Tibial nerve (tissue), 4 donors: ENCODE measurements at regions not wholly inside any gene's neighbourhood (a gene's known extent, or its start where the extent isn't known, plus 50 kb on each side); places are given as distances from the start of the nearest gene placed in this dataset.

ENCODE experiments used
- DNase-seq, 2 donors: peaks; one replicate each; pipeline ENCODE4 v3.0.0-alpha.2; 2019; ENCODE audit warnings: low spot score in 2 of 2
- H3K27ac ChIP-seq, 4 donors: fragments of 200-600 bp; sonication (generic) in 3 of 4; one replicate each; pipeline ENCODE4 v1.5.1; 2017 to 2019; ENCODE audit warnings: mild to moderate bottlenecking in 1 of 4
- H3K27me3 ChIP-seq, 2 donors: fragments of 200-600 bp; sonication (generic) in 1 of 2; one replicate each; pipeline versions ENCODE4 v1.5.1 to v1.6.0; 2017 to 2019
- H3K36me3 ChIP-seq, 3 donors: fragments of 200-600 bp; sonication (generic); one replicate each; pipeline ENCODE4 v1.5.1; 2018 to 2019
- H3K4me1 ChIP-seq, 4 donors: fragments of 200-600 bp; sonication (generic) in 3 of 4; one replicate each; pipeline ENCODE4 v1.5.1; 2017 to 2019
- H3K4me3 ChIP-seq, 4 donors: fragments of 200-600 bp; sonication (generic) in 3 of 4; one replicate each; pipeline ENCODE4 v1.5.1; 2017 to 2019; ENCODE audit warnings: mild to moderate bottlenecking in 1 of 4, moderate library complexity in 1 of 4
- H3K9me3 ChIP-seq, 4 donors: fragments of 200-600 bp; sonication (generic) in 3 of 4; one replicate each; pipeline ENCODE4 v1.5.1; 2017 to 2019
- EP300 ChIP-seq, 2 donors: sonication (generic); formaldehyde crosslinking; IDR thresholded peaks; one replicate each; pipeline ENCODE4 v1.6.1; 2017; ENCODE audit warnings: antibody characterized with exemption in 2 of 2, mild to moderate bottlenecking in 1 of 2
- POLR2A ChIP-seq, 2 donors: fragments of 450-650 bp; IDR thresholded peaks; one replicate each; pipeline ENCODE4 v1.6.1; 2017; ENCODE audit warnings: antibody characterized with exemption in 2 of 2, mild to moderate bottlenecking in 2 of 2, moderate library complexity in 2 of 2
- WGBS, 2 donors: methylation state at CpG; one replicate each; pipeline ENCODE4 v1.1.5; 2018; 5-methylcytosine and 5-hydroxymethylcytosine counted together
- TF ChIP-seq, protein P1 (sequence below), 5 experiments: fragments of 200-600 bp in 3 of 5; fragments of 450-650 bp in 2 of 5; sonication (generic) in 3 of 5; IDR thresholded peaks; one replicate each; pipeline ENCODE4 v1.5.1; 2016 to 2019; ENCODE audit warnings: antibody characterized with exemption in 5 of 5, mild to moderate bottlenecking in 3 of 5, moderate library complexity in 2 of 5

DNA sequence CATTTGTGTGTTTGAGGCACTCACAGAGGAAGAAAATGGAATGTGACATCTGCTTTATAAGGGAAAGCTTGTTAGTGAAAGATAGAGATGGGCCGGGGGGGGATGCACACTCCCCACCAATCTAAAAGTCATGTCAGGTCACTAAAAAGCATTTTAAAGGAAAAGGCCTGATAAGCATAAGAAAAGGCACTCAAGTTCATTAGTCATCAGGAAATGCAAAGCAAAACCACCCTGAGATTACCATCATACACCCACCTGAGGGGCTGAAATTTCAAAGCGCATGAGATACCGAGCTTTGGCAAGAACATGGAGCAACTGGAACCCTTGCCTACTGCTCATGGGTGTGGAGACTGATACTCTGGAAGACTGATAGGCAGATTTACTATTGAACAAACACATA lies 77.9 kb upstream of the ANO1 start:
- Histone ChIP-seq H3K27me3 (no peaks in the 10 kb centered on the region), H3K27ac (no peak overlapping the region), H3K9me3 (no peaks in the 10 kb centered on the region), H3K4me1 (no peaks in the 10 kb centered on the region), H3K4me3 (no peak overlapping the region), H3K36me3 (no peaks in the 10 kb centered on the region)
- 66 to 72% methylated on average over 3 of the region's 3 CpGs for WGBS, 2 donors
- TF ChIP-seq, protein P1, sequence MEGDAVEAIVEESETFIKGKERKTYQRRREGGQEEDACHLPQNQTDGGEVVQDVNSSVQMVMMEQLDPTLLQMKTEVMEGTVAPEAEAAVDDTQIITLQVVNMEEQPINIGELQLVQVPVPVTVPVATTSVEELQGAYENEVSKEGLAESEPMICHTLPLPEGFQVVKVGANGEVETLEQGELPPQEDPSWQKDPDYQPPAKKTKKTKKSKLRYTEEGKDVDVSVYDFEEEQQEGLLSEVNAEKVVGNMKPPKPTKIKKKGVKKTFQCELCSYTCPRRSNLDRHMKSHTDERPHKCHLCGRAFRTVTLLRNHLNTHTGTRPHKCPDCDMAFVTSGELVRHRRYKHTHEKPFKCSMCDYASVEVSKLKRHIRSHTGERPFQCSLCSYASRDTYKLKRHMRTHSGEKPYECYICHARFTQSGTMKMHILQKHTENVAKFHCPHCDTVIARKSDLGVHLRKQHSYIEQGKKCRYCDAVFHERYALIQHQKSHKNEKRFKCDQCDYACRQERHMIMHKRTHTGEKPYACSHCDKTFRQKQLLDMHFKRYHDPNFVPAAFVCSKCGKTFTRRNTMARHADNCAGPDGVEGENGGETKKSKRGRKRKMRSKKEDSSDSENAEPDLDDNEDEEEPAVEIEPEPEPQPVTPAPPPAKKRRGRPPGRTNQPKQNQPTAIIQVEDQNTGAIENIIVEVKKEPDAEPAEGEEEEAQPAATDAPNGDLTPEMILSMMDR (IDR thresholded peaks at IDR 0.05): no peak
- TF ChIP-seq EP300 (IDR thresholded peaks at IDR 0.05) (no peak), POLR2A (IDR thresholded peaks at IDR 0.05) (no peak)
- DNase-seq: no peak

DNA sequence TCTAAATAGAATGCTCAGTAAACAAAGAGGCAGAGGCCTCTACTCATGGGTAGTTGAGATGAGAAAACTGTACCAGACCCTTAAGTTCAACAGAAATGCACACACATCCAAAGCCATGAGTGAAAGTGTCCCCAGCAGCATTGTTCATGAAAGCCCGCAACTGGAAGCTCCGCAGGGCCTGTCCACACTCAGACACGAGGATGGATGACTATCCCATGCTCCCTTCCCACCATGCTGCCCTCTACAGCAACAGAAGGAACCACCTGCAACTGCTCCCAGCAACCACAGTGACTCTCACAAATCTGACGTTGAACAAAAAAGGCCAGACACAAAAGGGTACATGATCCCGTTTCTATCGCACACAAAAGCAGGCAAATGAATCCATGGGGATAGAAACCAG lies 76.9 kb upstream of the ANO1 start:
- DNase-seq: no peak
- Histone ChIP-seq H3K4me1 (no peaks in the 10 kb centered on the region), H3K4me3 (no peak overlapping the region), H3K27ac (no peak overlapping the region), H3K36me3 (no peaks in the 10 kb centered on the region), H3K9me3 (no peaks in the 10 kb centered on the region), H3K27me3 (no peaks in the 10 kb centered on the region)
- TF ChIP-seq, protein P1 (IDR thresholded peaks at IDR 0.05): no peak
- TF ChIP-seq POLR2A (IDR thresholded peaks at IDR 0.05) (no peak), EP300 (IDR thresholded peaks at IDR 0.05) (no peak)
- 88 to 90% methylated on average over 6 of the region's 6 CpGs for WGBS, 2 donors

DNA sequence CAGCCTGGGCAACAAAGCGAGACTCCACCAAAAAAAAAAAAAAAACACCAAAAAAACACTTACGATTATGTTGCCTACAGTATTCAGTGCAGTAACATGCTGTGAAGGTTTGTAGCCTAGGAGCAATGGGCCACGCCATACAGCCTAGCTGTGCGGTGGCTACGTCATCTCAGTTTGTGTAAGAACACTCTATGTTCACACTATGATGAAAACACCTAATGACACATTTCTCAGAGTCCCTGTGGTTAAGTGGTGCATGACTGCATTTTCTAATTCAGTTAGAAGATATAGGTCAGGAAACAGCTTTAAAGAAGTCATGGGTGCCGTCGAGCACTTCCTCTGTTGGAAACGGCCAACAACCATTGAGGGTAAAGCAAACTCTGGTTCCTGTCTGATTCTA lies 75.7 kb upstream of the ANO1 start:
- H3K4me1 ChIP-seq: no peaks in the 10 kb centered on the region
- H3K27me3 ChIP-seq: no peaks in the 10 kb centered on the region
- no peak overlapping the region for H3K4me3 ChIP-seq
- no peaks in the 10 kb centered on the region for H3K9me3 ChIP-seq
- DNase-seq: no peak
- no peak overlapping the region for H3K27ac ChIP-seq
- 69 to 79% methylated on average over 8 of the region's 8 CpGs for WGBS, 2 donors
- H3K36me3 ChIP-seq: no peaks in the 10 kb centered on the region
- no peak for TF ChIP-seq POLR2A (IDR thresholded peaks at IDR 0.05)
- TF ChIP-seq, protein P1 (IDR thresholded peaks at IDR 0.05): no peak
- no peak for TF ChIP-seq EP300 (IDR thresholded peaks at IDR 0.05)

DNA sequence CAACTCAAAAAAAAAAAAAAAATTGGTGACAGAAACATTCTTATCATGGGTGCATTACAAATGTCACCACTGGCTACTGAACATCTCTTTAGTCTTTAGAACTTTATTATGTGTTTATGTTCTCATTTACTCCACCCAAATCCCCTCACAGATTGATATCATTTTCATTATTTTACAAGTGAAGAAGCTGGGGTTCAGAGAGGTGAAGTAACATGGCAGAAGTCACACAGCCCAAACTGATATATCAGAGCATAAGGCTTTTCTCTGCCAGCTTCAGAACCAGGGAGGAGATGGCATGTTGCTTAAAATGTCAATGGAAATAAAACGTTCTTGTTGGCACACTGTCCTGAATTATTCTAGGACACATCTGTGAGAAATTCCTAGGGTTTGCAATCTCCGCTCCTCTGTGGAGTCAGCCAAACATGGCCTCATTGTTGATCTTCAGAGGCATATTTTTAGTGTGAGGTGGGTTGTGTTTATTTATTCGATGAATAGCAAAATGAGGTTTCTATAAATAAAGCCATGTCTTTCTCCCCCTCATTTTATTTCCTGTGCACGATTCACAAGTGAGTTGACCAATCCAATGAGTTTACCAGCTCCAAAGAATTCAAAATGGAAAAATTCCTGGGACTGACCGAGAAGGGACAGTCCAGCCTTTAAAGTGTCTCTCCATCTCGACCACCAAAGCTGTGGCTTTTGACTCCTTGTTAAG lies 72.9 kb upstream of the ANO1 start:
- no peaks in the 10 kb centered on the region for H3K9me3 ChIP-seq
- WGBS, 2 donors: 14 to 15% methylated on average over 6 of the region's 6 CpGs
- no peak overlapping the region for H3K4me3 ChIP-seq
- DNase-seq: no peak
- H3K36me3 ChIP-seq: no peaks in the 10 kb centered on the region
- H3K27me3 ChIP-seq: no peaks in the 10 kb centered on the region
- H3K4me1 ChIP-seq: no peaks in the 10 kb centered on the region
- no peak overlapping the region for H3K27ac ChIP-seq
- TF ChIP-seq POLR2A (IDR thresholded peaks at IDR 0.05) (no peak), EP300 (IDR thresholded peaks at IDR 0.05) (no peak)
- TF ChIP-seq, protein P1 (IDR thresholded peaks at IDR 0.05): no peak

DNA sequence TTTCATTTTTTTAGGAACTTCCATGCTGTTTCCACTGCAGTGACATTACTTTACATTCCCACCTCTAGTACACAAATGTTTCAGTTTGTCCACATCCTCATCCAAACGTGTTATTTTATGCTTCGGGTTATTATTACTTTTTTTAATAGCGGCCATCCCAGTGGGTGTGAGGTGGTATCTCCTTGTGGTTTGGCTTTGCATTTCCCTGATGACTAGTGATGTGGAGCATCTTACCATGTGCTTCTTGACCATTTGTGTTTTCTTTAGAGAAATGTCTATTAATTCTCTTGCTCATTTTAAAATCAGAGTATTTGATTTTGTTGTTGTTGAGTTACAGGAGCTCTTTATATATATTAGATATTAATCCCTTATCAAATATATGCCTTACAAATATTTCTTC lies 70.3 kb upstream of the ANO1 start:
- Histone ChIP-seq H3K27me3 (no peaks in the 10 kb centered on the region), H3K36me3 (no peaks in the 10 kb centered on the region), H3K9me3 (no peaks in the 10 kb centered on the region), H3K4me1 (no peaks in the 10 kb centered on the region), H3K27ac (no peak overlapping the region), H3K4me3 (no peak overlapping the region)
- no peak for TF ChIP-seq POLR2A (IDR thresholded peaks at IDR 0.05)
- TF ChIP-seq EP300 (IDR thresholded peaks at IDR 0.05): no peak
- TF ChIP-seq, protein P1 (IDR thresholded peaks at IDR 0.05): no peak
- DNase-seq: no peak
- 84 to 93% methylated on average over 3 of the region's 3 CpGs for whole genome bisulfite sequencing, 2 donors
